ENCODE measurements at regions not wholly inside any gene's neighbourhood (a gene's known extent, or its start where the extent isn't known, plus 50 kb on each side); places are given as distances from the start of the nearest gene placed in this dataset.

DNA sequence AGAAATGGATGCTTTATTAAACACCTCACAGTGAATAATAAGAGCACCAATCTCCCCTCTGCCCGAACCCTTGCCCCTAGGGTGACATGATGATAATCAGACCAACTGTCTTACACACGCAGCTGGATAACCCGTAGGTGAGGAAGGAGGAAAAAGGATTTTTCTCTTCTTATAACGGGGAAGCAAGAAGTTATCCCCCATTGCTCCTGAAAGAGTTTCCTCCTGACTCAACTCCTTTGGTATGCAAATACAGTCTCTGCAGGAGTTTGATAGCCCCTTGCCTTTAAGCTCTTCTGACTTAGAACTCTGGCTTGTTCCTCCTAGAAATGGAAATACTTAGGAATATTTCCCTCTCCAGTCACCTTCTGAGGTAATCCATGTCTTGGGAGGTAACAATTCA, 455.8 kb downstream of the TMEM135 start (continued):
- TF ChIP-seq CHD1 (IDR thresholded peaks at IDR 0.05; ENCODE audit: low read depth, low read length) (no peak), GABPA (IDR thresholded peaks at IDR 0.05; ENCODE audit: borderline replicate concordance, insufficient read depth, low read length) (no peak), GTF2F1 (IDR thresholded peaks at IDR 0.05; ENCODE audit: borderline replicate concordance, low read depth, low read length) (no peak), RNF2 (IDR thresholded peaks at IDR 0.05; ENCODE audit: borderline replicate concordance, low read depth, low read length, missing control alignments, poor library complexity, severe bottlenecking) (no peak), TEAD4 (IDR thresholded peaks at IDR 0.05; ENCODE audit: low read depth, low read length) (peak; percentile 18; the same call in 1 of the 2 replicates), SAP30 (IDR thresholded peaks at IDR 0.05; ENCODE audit: insufficient read depth, insufficient replicate concordance, low read length) (no peak), KDM5A (IDR thresholded peaks at IDR 0.05; ENCODE audit: low read length) (no peak), TAF1 (IDR thresholded peaks at IDR 0.05; ENCODE audit: low read depth, low read length) (no peak), JUND (IDR thresholded peaks at IDR 0.05; ENCODE audit: low read length) (peak; percentile 86), RXRA (IDR thresholded peaks at IDR 0.05; ENCODE audit: insufficient read depth, low read depth, low read length) (no peak), CTBP2 (IDR thresholded peaks at IDR 0.05; ENCODE audit: borderline replicate concordance, insufficient read depth, insufficient read length, low read length) (no peak), CBX5 (IDR thresholded peaks at IDR 0.05; ENCODE audit: low read depth, low read length) (no peak), SIX5 (IDR thresholded peaks at IDR 0.05; ENCODE audit: low read depth, low read length) (no peak)
- TF ChIP-seq, protein P1, sequence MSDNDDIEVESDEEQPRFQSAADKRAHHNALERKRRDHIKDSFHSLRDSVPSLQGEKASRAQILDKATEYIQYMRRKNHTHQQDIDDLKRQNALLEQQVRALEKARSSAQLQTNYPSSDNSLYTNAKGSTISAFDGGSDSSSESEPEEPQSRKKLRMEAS (IDR thresholded peaks at IDR 0.05), result no peak
- TF ChIP-seq, protein P2, sequence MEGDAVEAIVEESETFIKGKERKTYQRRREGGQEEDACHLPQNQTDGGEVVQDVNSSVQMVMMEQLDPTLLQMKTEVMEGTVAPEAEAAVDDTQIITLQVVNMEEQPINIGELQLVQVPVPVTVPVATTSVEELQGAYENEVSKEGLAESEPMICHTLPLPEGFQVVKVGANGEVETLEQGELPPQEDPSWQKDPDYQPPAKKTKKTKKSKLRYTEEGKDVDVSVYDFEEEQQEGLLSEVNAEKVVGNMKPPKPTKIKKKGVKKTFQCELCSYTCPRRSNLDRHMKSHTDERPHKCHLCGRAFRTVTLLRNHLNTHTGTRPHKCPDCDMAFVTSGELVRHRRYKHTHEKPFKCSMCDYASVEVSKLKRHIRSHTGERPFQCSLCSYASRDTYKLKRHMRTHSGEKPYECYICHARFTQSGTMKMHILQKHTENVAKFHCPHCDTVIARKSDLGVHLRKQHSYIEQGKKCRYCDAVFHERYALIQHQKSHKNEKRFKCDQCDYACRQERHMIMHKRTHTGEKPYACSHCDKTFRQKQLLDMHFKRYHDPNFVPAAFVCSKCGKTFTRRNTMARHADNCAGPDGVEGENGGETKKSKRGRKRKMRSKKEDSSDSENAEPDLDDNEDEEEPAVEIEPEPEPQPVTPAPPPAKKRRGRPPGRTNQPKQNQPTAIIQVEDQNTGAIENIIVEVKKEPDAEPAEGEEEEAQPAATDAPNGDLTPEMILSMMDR (IDR thresholded peaks at IDR 0.05; ENCODE audit: control extremely low read depth in 1 of 3, insufficient read depth in 1 of 3, low read depth in 1 of 3, low read length in 3 of 3), result no peak
